Epidermal melanocyte (primary cell): ENCODE measurements at regions not wholly inside any gene's neighbourhood (a gene's known extent, or its start where the extent isn't known, plus 50 kb on each side); places are given as distances from the start of the nearest gene placed in this dataset.

Experiments
- DNase-seq: peaks from one replicate; pipeline ENCODE4 v3.0.0; 2011; ENCODE audit warnings: low spot score; ENCODE audit not compliant: insufficient read length

DNA sequence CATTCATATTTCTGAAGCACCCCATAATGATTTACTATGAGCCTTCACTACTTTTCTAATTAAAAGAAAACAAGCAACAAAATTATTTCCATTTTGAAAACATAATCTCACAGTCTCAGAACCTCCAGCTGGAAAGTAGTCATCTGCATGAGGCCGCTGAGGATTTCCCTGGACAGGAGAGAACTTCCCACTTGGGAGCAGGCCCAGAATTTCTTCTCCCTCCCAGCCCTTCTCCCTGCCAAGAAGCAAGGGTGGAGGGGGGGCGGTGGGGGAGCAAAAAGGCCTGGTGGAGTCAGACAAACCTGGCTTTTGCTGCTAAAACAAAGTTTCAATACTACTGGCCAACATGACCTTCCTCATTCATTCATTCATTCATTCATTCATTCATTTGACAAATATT lies 167.3 kb downstream of the PJA1 start:
- no peak for DNase-seq

DNA sequence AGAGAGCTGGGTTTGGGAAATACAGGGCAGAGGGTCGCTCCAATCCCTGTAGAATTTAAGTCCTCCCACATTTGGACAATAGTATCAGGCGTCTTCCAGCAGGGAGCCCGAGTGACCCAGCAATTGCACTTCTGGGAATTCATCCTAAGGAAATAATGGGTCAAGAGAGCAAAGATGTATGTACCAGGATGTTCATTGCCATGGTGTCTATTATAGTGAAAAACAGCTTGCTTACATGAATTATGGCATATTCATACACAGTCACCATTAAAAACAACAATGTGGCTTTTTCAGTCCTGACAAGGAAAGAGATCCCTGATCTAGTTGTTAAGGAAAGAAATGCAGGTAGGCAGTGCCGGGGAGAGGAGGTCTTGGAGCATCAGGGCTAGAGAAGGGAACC lies 167.7 kb downstream of the PJA1 start:
- no peak for DNase-seq

DNA sequence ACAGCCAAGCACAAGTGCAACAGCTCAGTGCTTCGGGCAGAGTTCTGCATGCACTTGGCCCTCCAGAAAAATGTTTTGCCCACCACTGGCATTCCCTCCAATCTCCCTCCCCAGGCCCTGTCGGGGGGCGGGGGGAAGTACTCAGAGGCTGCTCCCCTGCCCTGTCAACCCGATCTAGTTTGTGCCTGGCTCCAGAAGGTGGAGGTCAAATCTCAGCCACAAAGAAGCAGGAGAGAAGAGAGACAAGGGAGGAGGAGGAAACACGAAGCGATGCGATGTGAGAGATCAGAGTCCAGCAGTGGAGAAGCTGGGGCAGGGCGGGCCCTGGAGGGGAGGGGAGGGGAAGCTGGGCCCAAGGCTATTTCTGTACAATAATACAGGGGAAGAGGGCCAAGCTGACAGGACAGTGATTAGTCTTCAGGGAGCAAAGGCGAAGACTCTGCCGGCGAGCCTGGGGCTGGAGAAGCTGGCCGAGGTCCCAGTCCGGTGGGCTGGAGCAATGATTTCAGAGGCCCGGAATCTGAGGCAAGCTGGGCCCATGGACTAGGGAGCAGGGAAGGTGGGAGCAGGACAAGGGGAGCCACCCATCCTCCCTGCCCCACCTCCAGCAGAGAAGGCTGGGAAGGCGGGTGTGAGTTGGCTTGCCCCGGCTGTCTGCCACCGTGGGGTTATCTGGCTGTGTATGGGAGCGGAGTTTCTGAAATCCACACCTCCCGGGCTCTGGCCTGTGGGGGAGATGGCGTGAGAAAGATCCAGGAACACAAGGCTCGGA lies 167.1 kb downstream of the EFNB1 start:
- no peak for DNase-seq

DNA sequence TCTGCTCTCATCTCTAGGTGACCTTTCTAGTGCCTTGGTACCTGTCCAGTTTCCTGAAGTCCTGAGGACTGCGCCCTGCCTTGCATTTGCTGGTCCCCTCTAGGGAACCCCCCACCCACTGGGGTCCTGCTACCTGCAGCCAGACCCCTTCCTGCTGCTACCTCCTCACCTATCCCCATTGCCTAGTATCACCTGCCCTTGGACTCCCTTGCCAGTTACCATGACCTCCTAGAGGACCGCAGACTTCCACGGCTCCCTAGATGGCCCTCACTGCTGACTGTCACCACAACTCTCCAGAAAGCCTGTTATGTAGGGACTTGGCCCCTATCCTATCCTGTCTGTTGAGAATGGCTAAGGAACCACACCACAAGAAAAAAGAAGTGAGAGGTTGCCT lies 166.6 kb downstream of the EFNB1 start:
- no peak for DNase-seq

DNA sequence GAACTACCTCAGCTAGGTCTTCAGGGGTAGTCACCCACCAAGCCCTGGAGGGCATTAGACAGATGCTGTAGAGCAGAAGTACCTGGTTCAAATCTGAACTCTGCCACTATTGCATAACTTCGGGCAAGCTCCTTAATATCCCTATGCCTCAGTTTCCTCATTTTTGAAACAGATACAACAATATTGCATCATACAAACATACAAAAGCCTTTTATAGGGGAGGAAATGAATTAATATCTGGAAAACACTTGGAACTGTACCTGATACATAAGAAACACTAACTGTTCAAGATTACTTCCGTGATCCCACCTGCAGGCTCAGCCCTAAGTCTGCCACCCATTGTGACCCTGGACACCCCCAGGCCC lies 166.1 kb downstream of the EFNB1 start:
- no peak for DNase-seq

DNA sequence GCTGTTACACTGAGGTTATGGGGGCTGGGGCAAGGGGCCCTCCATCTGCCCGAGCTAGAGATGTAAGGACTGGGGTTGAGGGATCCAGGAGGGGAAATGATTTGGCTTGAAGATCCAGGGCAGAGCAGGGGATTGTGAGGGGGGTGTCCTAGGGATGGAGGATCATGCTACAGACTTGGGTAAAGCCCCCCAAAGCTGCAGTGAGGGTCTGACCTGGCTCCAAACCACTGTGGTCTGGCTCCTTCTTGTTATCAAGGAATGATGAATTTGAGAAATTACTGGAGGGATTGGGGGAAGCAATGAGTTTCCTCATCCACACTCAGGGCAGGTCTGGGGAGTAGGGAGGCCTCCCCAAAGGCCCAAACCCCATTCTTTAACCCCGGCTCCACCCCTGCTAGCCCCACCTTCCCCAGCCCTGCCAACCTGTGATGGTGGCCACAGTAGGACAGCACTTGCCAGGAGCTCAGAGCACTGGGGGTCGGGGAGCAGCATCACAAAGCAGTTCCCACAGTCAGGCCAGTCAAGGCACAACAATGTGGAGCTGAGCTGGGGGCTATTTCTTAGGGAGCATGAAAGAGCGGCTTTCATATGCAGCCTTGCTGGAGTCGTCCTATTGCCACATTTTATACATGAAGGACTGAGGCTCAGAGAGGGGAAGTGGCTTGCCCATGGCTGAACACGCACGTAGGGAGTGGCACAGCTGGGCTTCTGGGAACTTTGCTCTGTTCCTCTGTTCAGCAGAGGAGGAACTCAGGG lies 165.5 kb downstream of the EFNB1 start:
- DNase-seq: no peak

DNA sequence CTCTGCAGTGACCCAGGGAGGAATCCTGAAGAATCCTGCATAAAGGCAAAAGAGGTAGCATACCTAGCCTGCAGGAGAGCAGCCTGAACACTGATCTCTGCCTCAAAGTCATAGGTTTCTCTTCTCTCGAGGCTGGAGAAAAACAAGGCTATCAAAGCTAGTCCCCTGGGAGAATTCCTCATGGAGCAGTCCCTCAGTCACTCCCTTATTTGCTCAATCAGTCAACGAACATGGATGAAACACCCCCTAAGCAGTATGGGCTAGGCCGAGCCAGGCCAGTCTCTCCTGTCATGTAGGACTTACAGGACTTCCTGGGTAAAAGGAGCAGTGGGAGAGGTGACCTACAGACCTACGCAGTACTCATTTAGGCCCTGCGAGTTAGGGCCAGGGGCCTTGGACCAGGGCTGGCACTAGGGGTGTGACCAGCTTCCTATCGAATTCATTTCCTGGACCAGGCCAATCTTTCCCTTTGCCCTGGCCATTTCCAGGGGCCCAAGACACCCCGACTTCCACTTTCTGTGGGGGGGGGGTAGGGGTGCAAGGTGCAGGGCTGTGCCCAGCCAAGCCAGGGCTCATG lies 164.1 kb downstream of the EFNB1 start:
- no peak for DNase-seq

DNA sequence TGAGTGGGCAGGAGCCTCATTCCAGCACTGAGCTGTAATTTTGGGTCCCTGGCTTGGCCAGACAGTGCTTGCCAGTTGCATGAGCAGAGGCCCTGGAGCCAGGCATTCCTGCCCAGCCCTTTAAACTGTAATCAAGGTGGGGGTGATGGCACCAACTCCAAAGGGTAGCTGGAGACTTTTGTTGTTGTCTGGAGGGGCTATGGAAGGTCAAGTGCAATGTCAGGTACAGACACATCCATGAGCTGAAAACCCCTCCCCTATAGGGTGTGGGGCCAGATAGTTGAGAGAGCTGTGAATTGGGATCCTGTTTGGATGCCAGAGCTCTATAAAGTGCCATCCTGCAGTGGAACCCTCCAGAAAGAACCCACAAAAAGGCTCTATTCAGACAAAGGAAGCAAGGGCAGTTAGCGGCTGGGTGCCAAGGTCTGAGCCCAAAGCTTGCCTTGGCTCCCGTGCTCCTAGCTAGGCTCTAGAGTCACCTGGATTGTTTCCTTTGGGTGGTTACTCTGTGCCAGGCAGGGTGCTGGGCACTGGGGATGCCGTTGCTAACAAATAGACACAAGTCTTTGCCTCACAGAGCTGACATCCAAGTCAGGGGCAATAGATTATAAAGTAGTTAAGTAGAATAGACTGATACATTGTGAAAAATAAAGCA lies 163.0 kb downstream of the EFNB1 start:
- DNase-seq: no peak

DNA sequence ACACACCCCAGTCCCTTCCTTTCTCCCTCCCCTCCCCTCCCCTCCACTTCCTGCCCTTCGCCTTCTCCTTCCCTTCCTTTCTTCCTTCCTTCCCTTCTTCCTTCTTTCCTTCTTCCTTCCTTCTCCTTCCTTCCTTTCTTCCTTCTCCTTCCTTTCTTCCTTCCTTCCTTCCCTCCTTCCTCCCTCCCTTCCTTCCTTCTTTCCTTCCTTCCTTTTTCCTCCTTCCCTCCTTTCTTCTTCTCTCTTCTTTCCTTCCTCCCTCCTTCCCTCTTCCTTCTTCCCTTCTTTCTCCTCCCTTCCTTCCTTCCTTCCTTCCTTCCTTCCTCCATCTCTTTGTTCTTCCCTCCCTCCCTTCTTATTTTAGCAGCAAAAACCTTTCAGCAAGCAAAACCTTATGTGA lies 162.1 kb downstream of the EFNB1 start:
- DNase-seq: no peak

DNA sequence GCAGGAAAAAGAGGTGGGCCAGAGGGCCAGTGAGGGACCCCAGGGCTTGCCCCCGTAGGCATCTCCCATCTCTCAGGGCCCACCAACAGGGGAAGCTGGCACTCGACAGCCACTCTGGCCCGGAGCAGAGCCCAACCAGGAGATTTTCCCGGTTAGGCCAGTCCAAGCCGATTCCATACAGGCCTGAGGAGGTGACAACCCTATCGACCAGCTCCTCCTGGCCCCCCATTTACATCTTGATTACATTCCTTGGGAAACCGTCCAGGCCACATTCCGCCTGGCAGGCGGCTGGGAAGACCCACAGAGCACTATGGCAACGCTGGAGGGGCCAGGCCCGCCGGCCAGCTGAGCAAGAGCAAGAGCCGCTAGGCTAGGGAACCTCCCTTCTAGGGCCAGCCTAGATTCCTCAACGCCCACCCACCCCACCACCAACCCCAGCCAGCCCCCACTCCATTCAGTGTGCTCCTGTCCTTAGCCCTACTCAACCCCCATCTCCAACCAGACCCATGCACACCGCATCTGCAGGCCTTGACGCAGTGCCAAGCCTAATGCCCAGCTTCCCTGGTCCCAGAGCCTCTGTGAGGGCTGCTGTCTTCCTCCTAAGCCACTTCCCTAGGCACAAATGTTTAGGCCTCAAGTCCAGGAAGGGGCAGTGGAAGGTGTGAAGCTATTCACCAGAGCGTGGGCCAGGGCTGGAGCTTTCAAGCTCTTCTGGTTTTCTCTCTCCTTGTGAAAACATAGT lies 161.2 kb downstream of the EFNB1 start:
- peak; percentile 19 for DNase-seq

DNA sequence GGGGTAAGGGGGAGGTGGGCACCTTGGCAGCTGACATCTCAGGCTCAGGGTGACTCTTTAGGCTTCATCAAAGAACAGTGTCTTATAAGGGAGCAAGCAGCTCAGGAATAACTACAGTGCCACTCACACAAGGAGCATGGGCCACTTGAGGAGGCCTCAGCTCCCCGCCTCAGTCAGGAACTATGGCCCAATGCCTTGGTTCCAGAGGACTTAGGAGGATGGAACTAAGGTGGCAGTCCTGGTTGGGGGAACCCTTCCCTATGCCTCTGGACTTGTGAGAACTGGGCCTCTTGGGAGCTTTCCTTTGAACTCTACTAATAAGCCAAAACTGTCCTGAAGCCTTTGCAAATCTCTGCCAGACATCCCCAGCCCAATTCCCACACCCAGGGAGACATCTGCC lies 160.6 kb downstream of the EFNB1 start:
- no peak for DNase-seq

DNA sequence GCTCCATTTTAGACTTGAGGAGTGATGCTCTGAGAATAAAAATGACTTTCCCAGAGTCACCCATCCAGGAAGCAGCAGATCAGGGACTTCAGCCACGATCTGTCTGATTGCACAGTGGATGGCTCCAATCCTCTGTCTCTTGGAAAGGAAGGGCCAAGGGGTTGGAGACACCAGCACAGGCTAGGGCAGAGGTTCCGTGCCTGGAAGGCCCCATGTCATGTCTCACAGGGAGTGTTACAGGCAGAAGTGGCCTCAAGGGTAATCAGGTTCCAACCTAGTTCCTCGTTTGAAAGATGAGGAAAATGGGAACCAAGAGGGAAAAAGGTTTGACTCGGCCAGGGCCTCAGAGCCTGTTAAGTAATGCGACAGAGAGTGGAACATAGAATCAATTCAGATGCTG lies 160.0 kb downstream of the EFNB1 start:
- DNase-seq: no peak

DNA sequence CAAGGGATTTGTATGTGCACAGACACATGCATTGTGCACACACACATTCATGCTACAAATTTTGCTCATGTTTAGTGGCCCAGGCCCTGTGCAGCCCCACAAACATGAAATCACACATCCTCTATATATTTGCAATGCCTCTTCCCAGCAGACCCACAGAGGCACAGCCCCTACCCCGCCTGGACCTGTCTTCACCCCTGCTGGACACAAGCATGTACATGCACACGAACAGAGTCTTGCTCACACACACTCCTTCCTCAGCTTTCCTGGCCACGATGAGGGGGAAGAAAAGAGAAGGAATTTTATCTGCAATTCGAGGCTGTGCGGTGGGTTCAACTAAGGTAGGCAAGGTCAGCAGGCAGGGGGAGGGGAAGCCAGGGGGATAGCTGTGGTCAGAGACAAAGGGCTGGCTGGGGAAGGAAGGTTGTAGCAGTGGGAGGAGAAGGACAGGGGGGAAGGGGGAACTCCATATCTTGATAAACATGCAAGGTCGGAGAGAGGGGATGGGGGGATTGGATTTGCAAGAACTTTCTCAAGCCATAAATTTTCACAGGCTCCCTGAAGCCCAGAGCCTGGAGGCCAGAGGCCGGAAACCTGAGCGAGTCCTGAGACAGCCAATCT lies 156.4 kb downstream of the EFNB1 start:
- DNase-seq: no peak

DNA sequence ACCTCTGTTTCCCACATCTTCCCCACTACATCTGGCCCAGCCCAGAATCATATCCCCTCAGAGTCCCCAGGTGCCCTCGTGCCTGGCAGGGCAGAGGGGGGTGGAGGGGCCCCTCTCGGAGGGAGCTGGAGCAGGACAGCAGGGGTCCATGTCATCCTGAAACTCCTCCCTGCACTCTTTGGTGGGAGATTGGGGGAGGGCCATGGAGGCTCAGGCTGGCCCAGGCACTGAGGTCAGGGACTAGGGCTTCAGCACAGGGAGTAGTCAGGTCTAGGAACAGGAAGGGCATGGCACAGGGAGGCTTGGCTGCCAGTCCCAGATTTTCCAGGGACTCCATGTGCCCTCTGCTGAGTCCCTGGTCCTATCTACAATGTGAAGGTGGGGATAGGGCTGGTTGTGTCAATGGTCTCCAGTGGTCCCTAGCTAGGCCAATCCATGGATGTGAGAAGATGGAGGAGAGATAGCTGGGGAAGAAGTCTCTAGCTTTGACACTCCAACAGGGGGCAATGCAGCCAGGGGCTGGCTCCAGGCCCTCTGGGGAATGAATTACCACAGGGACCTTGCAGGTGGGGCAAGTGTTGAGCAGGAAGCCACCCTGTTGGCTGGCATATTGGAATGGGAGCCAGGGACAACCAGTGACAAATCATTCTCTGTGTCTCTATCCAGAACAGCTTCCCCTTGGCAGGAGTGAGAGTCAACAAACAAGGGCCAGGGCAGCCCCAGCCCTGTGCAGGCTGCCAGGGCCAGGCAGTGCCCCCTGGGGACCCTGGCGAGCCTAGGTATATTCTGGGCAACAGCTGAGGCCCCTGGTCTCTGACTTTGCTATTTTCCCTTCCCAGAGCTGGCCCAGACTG lies 154.4 kb downstream of the EFNB1 start:
- DNase-seq: no peak

DNA sequence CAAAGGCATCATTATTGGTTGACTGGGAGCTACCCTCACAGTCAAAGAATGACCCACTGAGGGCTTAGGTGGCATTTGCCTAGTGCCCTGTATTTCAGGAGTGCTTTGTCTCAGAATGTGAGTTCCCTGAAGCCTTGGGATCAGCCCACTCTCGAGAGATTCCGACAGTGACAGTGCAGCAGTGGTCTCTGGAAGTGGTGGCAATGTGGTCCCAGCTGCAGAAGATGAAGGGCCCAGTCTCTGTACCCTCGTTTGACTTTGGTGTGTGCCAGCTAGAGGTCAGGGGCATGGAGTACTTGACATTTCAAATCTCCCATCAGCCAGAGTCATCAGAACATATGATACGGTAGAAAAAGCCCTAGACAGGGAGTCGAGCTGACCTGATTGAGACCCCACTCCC lies 153.7 kb downstream of the EFNB1 start:
- DNase-seq: no peak

DNA sequence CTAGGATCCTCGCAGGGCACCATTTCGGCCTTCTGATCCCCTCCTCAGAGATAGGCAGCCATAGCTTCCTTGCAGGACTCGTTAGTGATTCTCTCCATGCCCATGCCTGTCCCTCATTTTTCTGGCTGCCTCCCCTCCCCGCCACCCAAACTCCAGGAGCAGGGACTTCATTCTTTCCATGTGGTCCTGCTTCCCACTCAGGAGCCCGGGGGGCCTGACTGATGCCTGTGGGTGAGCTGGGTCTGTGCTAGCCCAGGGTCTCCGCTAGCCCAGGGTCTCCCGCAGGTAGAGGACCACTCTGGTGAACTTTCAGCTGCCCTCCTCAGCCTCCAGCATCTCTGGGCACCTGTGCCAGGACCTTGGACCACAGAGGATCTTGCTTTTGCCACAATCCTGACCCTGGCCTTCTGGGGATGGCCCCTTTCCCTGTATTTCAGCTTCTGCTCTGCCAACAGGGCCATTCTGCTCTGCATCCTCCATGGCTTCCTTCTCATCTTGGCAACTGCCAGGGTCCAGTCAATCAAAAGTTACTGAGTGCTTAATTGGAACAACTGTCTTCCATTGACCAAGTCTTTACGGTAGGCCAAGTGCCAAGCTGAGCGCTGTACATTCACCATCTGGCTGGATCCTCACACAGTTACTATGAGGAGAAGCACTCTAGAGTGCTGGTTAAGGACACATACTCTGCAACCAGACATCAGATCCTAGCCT lies 152.2 kb downstream of the EFNB1 start:
- no peak for DNase-seq

DNA sequence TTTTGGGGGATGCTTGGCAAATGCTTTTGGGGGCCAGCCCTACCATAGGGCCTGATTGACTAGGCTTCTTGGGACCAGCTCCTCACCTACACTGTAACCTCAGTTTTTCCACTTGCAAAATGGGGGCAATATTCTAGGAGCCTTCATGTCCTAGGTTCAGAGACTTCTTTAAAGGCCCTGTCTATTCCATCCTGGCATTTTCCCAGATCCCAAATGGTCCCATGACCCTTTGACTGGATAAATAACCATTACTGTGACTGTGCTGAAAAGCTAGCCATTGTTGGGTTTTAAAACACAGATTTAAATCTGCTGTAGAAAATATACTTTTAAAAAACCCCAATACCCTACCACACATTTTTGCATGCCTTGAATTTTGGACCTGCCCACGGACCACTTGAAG lies 149.8 kb downstream of the EFNB1 start:
- no peak for DNase-seq

DNA sequence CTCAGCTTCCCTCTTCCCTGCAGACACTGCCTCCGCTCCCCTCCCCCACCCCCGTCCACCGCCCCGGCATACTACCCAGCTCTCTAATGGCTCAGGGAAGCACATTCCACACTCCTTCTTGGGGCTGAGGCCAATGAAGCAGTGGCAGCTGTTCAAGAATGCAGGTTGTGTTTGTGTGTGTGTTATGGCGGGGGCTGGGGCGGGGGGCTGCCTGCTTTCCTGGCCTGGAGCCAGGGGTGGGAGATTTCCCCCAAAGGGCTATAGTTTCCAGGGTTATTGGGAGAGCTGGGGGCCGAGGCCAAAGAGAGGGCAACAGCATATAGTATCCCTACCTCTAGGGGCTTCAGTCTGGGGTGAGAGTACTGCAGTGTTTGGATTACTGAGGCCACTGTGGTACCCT lies 149.4 kb downstream of the EFNB1 start:
- DNase-seq: no peak

DNA sequence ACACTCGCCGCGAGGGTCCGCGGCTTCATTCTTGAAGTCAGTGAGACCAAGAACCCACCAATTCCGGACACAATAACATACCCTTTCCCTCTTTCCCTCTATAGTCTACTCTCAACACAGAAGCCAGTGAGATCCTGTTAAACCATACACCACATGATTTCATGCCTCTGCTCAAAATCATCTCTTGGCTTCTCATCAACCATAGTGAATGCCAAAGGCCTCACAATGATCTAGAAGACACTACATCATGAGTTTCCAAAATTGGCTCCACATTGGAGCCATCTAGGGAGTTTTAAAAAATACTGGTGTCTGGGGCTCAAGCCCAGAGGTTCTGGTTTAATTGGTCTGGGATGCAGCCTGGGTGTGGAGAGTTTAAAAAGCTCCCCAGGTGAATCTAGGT lies 124.5 kb downstream of the EFNB1 start:
- DNase-seq: no peak
